IMR-90 (cell line): ENCODE measurements at regions not wholly inside any gene's neighbourhood (a gene's known extent, or its start where the extent isn't known, plus 50 kb on each side); places are given as distances from the start of the nearest gene placed in this dataset.

ENCODE experiments used
- ATAC-seq: fragments of 200-7000 bp; cut with Tn5 transposase; 2 replicates; pipeline ENCODE4 v1.9.1; 2020; ENCODE audit warnings: low read depth, mild to moderate bottlenecking, moderate library complexity
- BruUV-seq: library from RNA; stranded (reverse); fragments of 400-500 nt; replicated peaks from 2 replicates; lab custom pipeline; 2021; lab: Mats Ljungman, UMichigan
- CTCF ChIA-PET: fragments of 300-600 bp; formaldehyde crosslinking; extraction: SDS; loops from one replicate; lab custom pipeline; 2021; ENCODE audit warnings: antibody characterized with exemption; lab: Yijun Ruan, JAX
- POLR2A ChIA-PET: fragments of 300-600 bp; sonication (Branson Sonifier 250); formaldehyde crosslinking; loops from one replicate; lab custom pipeline; 2022; ENCODE audit warnings: antibody characterized with exemption; ENCODE audit not compliant: unreplicated experiment; lab: Charles Lee
- DNase-seq: peaks from one replicate; pipeline ENCODE4 v3.0.0; 2013
- H2AFZ ChIP-seq: replicated peaks from 2 replicates; pipeline ENCODE3; 2013; ENCODE audit warnings: low read length, mild to moderate bottlenecking; ENCODE audit not compliant: poor library complexity
- H2AK5ac ChIP-seq: 2 replicates; pipeline ENCODE4 v1.6.1; 2013; ENCODE audit warnings: low read depth, low read length, inconsistent platforms
- H2AK9ac ChIP-seq: replicated peaks from 2 replicates; pipeline ENCODE3; 2013; ENCODE audit warnings: mild to moderate bottlenecking, low read depth, low read length, moderate library complexity; ENCODE audit not compliant: poor library complexity
- H2BK120ac ChIP-seq: 2 replicates; pipeline ENCODE4 v1.6.1; 2013; ENCODE audit warnings: low read depth, low read length, inconsistent platforms
- H2BK15ac ChIP-seq: 3 replicates; pipeline ENCODE4 v1.6.1; 2013; ENCODE audit warnings: low read depth, low read length, inconsistent platforms
- H2BK20ac ChIP-seq: 2 replicates; pipeline ENCODE4 v1.6.1; 2013; ENCODE audit warnings: low read depth, mild to moderate bottlenecking, inconsistent platforms, low read length, moderate library complexity
- H2BK5ac ChIP-seq: 2 replicates; pipeline ENCODE4 v1.6.1; 2013; ENCODE audit warnings: mild to moderate bottlenecking, low read depth, low read length, inconsistent platforms; ENCODE audit not compliant: poor library complexity, severe bottlenecking
- H3K14ac ChIP-seq: replicated peaks from 2 replicates; pipeline ENCODE4 v1.6.1; 2013; ENCODE audit warnings: low read depth, low read length, inconsistent platforms
- H3K18ac ChIP-seq: 2 replicates; pipeline ENCODE4 v1.6.1; 2013; ENCODE audit warnings: low read depth, low read length, control low read depth
- H3K23ac ChIP-seq: 2 replicates; pipeline ENCODE4 v1.6.1; 2013; ENCODE audit warnings: low read depth, low read length, inconsistent platforms
- H3K27ac ChIP-seq: 2 replicates; pipeline ENCODE4 v1.5.1; 2013; ENCODE audit warnings: mild to moderate bottlenecking, control low read depth, low read length; ENCODE audit not compliant: insufficient read depth
- H3K27me3 ChIP-seq: 2 replicates; pipeline ENCODE4 v1.6.1; 2013; ENCODE audit warnings: low read length; ENCODE audit not compliant: control insufficient read depth, insufficient read depth
- H3K36me3 ChIP-seq: 2 replicates; pipeline ENCODE4 v1.6.1; 2013; ENCODE audit warnings: low read length, mixed read lengths; ENCODE audit not compliant: control insufficient read depth, insufficient read depth
- H3K4ac ChIP-seq: 2 replicates; pipeline ENCODE4 v1.6.1; 2013; ENCODE audit warnings: low read depth, low read length, inconsistent platforms
- H3K4me1 ChIP-seq: 2 replicates; pipeline ENCODE4 v1.6.1; 2013; ENCODE audit warnings: low read length, mixed read lengths; ENCODE audit not compliant: control insufficient read depth, insufficient read depth
- H3K4me2 ChIP-seq: 2 replicates; pipeline ENCODE4 v1.6.1; 2013; ENCODE audit warnings: low read depth, mild to moderate bottlenecking, control low read depth, low read length, moderate library complexity
- H3K4me3 ChIP-seq: 2 replicates; pipeline ENCODE4 v1.5.1; 2013; ENCODE audit warnings: low read depth, mild to moderate bottlenecking, control low read depth, low read length, moderate library complexity; ENCODE audit not compliant: insufficient read depth
- H3K56ac ChIP-seq: 2 replicates; pipeline ENCODE4 v1.6.1; 2013; ENCODE audit warnings: low read length, inconsistent platforms; ENCODE audit not compliant: insufficient read depth; ENCODE audit errors: extremely low read depth
- H3K79me1 ChIP-seq, 2 experiments: 2 replicates each; pipeline ENCODE4 v1.6.1; 2013; ENCODE audit warnings: low read length in 2 of 2, inconsistent platforms in 1 of 2, low read depth in 1 of 2
- H3K9ac ChIP-seq: 2 replicates; pipeline ENCODE4 v1.6.1; 2013; ENCODE audit warnings: low read depth, low read length, control low read depth
- H3K9me1 ChIP-seq: 2 replicates; pipeline ENCODE4 v1.6.1; 2013; ENCODE audit warnings: low read length, inconsistent platforms; ENCODE audit not compliant: insufficient read depth
- H3K9me3 ChIP-seq: 2 replicates; pipeline ENCODE4 v1.6.1; 2013; ENCODE audit warnings: low read length; ENCODE audit not compliant: control insufficient read depth, insufficient read depth
- H4K20me1 ChIP-seq: 2 replicates; pipeline ENCODE4 v1.6.1; 2013; ENCODE audit warnings: low read length, inconsistent platforms; ENCODE audit not compliant: insufficient read depth
- H4K5ac ChIP-seq: 2 replicates; pipeline ENCODE4 v1.6.1; 2013; ENCODE audit warnings: mild to moderate bottlenecking, low read depth, low read length, control low read depth
- H4K8ac ChIP-seq, 2 experiments: 2 replicates each; pipeline ENCODE4 v1.6.1; 2013; ENCODE audit warnings: low read depth in 2 of 2, low read length in 2 of 2, control low read depth in 1 of 2, inconsistent platforms in 1 of 2
- H4K91ac ChIP-seq: 2 replicates; pipeline ENCODE4 v1.6.1; 2013; ENCODE audit warnings: low read depth, low read length, inconsistent platforms; ENCODE audit not compliant: insufficient read depth
- BHLHE40 ChIP-seq: fragments of 150-350 bp; IDR thresholded peaks from 2 replicates; pipeline ENCODE4 v1.6.1; 2016; ENCODE audit warnings: mild to moderate bottlenecking, low read depth, low read length
- CEBPB ChIP-seq: IDR thresholded peaks from 2 replicates; pipeline ENCODE4 v1.6.1; 2012; ENCODE audit warnings: low read depth, low read length, improper control_type of control experiment
- CHD1 ChIP-seq: IDR thresholded peaks from 2 replicates; pipeline ENCODE4 v1.6.1; 2012; ENCODE audit warnings: low read depth, low read length, improper control_type of control experiment
- FOS ChIP-seq: fragments of 150-350 bp; IDR thresholded peaks from 2 replicates; pipeline ENCODE4 v1.6.1; 2016; ENCODE audit warnings: low read depth, low read length
- MXI1 ChIP-seq: IDR thresholded peaks from 2 replicates; pipeline ENCODE4 v1.6.1; 2012; ENCODE audit warnings: low read depth, mild to moderate bottlenecking, low read length, moderate library complexity, borderline replicate concordance
- NFE2L2 ChIP-seq: fragments of 150-350 bp; IDR thresholded peaks from 2 replicates; pipeline ENCODE4 v1.6.1; 2016; ENCODE audit warnings: low read depth, mild to moderate bottlenecking, low read length
- RCOR1 ChIP-seq: IDR thresholded peaks from 2 replicates; pipeline ENCODE4 v1.6.1; 2012; ENCODE audit warnings: mild to moderate bottlenecking, low read length, improper control_type of control experiment; ENCODE audit not compliant: insufficient replicate concordance
- RFX5 ChIP-seq: IDR thresholded peaks from 2 replicates; pipeline ENCODE4 v1.8.0; 2012; ENCODE audit warnings: low read depth, mild to moderate bottlenecking, low read length, moderate library complexity
- SMC3 ChIP-seq: fragments of 150-350 bp; IDR thresholded peaks from 2 replicates; pipeline ENCODE4 v1.6.1; 2016; ENCODE audit warnings: low read depth, mild to moderate bottlenecking, antibody characterized with exemption, low read length, moderate library complexity
- WGBS, 2 experiments: methylation state at CpG; one replicate each; pipeline versions ENCODE4 v1.1.5 to v1.1.7; 2013; ENCODE audit warnings: missing lambda C conversion rate in 2 of 2; ENCODE audit not compliant: insufficient read length in 1 of 2; ENCODE audit errors: extremely low coverage in 2 of 2; 5-methylcytosine and 5-hydroxymethylcytosine counted together
- dilution Hi-C: fragments of 300-500 bp; cut with HindIII; formaldehyde crosslinking; loops from one replicate; pipeline ENCODE4 v1.14.3; 2018; ENCODE audit warnings: low sequenced_read_pairs; ENCODE audit not compliant: unreplicated experiment
- in situ Hi-C: fragments of 300-500 bp; cut with MboI; formaldehyde crosslinking; loops from 3 replicates; pipeline ENCODE4 v1.14.3; 2019; ENCODE audit warnings: low sequenced_read_pairs, inconsistent platforms, mixed read lengths
- intact Hi-C: fragments of 100-400 bp; cut with micrococcal nuclease; formaldehyde crosslinking; loops from 2 replicates; pipeline ENCODE4 v1.10.0; 2022
- TF ChIP-seq, protein P1 (sequence below): fragments of 150-350 bp; IDR thresholded peaks from 2 replicates; pipeline ENCODE4 v1.6.1; 2017; ENCODE audit warnings: mild to moderate bottlenecking, antibody characterized with exemption, low read length, low read depth

DNA sequence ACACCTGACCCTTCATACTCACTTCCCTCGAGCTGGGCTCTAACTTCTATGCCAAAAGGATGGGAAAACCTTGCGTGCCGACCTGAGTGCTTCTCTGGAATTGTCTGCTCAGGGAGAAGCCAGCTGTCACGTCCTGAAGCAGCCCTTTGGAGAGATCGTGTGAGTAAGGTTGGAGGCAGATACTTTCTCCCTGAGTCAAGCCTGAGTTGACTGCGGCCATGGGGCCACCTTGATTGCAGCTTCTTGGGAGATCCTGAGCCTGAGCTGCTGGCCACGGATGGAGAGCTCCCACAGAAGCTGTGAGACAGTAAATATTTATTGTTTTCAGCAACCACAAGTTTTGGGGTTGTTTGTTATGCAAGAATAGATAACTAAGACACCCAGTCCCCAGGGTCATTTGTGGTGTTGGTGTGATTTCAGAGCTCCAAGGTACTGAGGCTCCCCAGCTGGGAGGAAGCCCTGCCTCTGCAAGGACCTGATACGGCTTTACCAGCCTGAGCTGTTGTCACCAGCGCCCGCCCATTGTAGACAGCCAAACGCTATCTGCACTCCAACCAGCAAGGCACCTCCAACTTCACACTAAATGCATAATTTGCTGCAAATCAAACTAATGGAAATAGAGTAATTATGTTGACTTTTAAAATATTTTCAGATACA is 531.6 kb downstream of the PTPRU start:
- WGBS, 2 experiments, result 34% methylated on average over 3 of the region's 11 CpGs; no CpG with 5 or more reads in 1 of the 2 experiments
- intact Hi-C loops, result no loop called here
- Histone ChIP-seq H3K18ac (no peak overlapping the region), H3K9me1 (no peaks in the 10 kb centered on the region), H3K56ac (no peak overlapping the region), H3K27ac (no peak overlapping the region), H2BK5ac (no peak overlapping the region), H2BK120ac (no peak overlapping the region), H3K79me1 (no peaks in the 10 kb centered on the region), H3K9ac (no peak overlapping the region), H3K14ac (no peak overlapping the region), H3K4me3 (no peak overlapping the region), H4K20me1 (no peaks in the 10 kb centered on the region), H4K91ac (no peak overlapping the region), H3K4ac (no peak overlapping the region), H3K27me3 (peaks cover 4% of the 10 kb centered on the region; the same call in 1 of the 2 replicates), H2BK20ac (no peak overlapping the region), H3K4me2 (no peak overlapping the region), H4K5ac (no peak overlapping the region), H4K8ac (no peak overlapping the region), H2AK9ac (no peak overlapping the region), H2AK5ac (no peak overlapping the region), H2BK15ac (no peak overlapping the region), H3K9me3 (no peaks in the 10 kb centered on the region), H3K23ac (no peak overlapping the region), H3K36me3 (no peaks in the 10 kb centered on the region), H3K4me1 (no peaks in the 10 kb centered on the region), H2AFZ (no peak overlapping the region)
- ATAC-seq, result no peak
- TF ChIP-seq RCOR1 (no peak), CHD1 (no peak), NFE2L2 (no peak), BHLHE40 (no peak), FOS (no peak), MXI1 (no peak), RFX5 (no peak), SMC3 (no peak), CEBPB (no peak)
- TF ChIP-seq, protein P1, sequence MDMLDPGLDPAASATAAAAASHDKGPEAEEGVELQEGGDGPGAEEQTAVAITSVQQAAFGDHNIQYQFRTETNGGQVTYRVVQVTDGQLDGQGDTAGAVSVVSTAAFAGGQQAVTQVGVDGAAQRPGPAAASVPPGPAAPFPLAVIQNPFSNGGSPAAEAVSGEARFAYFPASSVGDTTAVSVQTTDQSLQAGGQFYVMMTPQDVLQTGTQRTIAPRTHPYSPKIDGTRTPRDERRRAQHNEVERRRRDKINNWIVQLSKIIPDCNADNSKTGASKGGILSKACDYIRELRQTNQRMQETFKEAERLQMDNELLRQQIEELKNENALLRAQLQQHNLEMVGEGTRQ, result no peak
- in situ Hi-C loops, result no loop called here
- dilution Hi-C loops, result no loop called here
- ChIA-PET CTCF (interaction anchor here (0.7 kb wide), 1 partner anchor 25 kb away, joined by 3 read pairs; no protein-coding TSS in a partner anchor), POLR2A (no interaction called here)
- no peak for DNase-seq
- no TSS peak for BruUV-seq
